GM19468 (cell line): ENCODE measurements at regions not wholly inside any gene's neighbourhood (a gene's known extent, or its start where the extent isn't known, plus 50 kb on each side); places are given as distances from the start of the nearest gene placed in this dataset.
A peak's percentile ranks its signal among the peaks of the same experiment; 100 is the strongest.

Experiments used
- ATAC-seq: cut with Tn5 transposase; IDR thresholded peaks from one replicate; pipeline ENCODE4 v1.9.1; 2021; ENCODE audit warnings: mild to moderate bottlenecking, moderate library complexity, moderate number of reproducible peaks; ENCODE audit not compliant: unreplicated experiment; ENCODE audit errors: extremely low read depth

DNA sequence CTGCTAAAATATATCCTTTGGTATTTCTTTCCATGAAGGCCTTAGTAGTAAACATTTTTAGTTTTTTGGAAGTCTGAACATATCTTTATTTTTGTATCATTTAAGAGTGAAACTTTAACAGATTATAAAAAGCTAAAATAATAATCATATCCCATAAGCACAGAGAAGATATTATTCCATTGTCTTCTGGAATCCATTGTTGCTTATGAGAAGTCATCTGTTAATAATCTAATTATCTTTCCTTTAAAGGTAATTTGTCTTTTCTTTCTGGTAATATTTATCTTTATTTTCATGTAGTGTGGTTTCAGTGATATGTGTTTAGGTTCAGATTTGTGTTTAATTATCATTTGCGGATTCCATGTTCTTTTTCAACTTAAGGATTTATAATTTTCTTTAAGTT lies 261.7 kb downstream of the MSRB3 start:
- ATAC-seq = no peak

DNA sequence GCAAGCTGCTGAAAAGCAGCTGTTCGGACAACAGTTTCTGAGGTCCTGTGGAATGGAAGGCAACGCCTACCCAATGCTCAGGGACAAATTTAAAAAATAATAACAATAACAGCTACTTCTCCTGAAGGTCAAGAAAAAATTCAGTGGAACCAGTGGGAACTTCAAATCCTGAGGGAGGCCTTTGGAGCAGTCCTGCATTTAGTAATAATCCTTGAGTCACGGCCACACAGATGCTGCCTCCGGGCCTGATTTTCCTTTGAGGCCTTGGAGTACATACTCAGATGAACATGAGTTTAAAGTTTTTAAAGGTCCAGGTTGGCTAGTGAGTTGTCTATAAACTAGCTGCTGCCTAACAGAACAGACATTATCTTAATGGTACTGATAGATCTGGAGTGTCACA lies 268.0 kb downstream of the MSRB3 start:
- no peak for ATAC-seq

DNA sequence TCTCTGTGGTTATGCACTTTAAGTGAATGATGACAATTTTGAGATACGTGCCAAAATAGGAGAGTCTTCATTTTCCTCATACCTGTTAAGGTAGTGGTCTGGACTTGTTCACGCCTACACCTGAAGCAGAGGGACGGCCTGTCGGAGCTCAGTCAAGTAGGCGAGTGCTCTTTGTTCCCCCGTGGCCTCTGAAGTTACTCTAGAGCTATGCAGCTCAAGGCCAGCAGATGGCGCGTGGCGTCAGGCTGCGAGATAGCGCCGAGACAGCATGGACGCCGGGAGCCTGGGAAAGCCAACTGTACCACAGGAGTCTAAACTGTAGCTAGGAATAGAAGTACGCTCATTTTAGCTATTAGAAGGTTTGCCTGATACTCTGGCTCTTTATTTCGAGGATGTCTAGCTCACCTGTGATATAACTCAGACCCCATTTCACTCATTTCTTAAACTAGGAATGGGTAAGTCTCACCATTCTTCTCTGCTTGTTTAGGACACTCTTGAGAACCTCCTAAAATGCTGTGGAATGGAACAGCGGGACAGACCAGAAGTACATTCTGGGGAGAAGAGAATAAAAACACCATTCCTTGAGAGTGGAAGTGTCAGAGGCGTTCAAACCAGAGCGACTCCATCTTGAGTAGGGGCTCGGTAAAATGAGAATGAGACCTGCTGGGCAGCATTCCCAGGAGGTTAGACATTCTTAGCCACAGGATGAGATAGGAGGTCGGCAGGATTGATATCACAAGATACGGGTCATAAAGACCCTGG lies 267.4 kb upstream of the HMGA2 start:
- ATAC-seq = peak; percentile 91

DNA sequence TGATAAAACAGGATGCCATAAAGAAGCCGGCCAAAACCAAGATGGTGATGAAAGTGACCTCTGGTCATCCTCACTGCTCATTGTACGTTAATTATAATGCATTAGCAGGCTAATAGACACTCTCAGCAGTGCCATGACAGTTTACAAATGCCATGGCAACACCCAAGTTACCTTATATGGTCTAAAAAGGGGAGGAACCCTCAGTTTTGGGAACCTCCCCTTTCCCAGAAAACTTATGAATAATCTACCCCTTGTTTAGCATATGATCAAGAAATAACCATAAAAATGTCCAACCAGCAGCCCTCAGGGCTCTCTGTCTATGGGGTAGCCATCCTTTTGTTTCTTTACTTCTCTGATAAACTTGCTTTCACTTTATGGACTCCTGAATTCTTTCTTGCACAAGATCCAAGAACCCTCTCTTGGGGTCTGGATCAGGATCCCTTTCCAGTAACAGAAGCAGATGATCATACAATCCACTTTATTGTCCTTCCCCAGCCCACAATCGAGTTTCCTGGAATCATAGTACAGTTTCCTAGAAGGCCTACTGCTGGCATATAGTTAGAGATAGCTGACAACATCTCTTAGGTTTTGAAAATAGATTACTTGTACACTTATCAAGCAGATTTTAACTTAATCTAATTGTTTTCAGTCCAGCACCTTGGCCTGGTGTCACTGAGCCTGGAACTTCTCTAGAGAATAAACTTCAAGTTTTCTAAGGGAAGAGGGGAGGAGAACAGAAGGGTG lies 266.7 kb upstream of the HMGA2 start:
- ATAC-seq = no peak

DNA sequence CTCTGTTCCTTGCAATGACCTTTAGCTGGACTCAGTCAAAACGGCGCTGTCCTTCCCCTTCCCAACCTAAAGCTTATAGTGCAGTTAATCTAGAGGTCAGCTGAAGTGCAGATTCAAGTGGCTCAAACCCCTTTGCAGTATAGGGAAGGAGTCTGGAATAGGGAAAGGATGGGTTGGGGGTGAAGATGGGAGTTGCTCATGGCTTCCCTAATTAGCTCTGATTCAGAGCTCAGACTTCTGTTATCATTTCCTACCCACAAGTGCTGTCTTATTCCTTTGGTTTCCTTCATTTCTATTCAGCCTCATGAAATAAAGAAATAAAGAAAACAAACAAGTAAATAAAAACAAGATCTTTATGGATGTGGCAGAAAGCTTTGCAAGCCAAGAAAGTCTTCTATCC lies 264.0 kb upstream of the HMGA2 start:
- ATAC-seq = no peak

DNA sequence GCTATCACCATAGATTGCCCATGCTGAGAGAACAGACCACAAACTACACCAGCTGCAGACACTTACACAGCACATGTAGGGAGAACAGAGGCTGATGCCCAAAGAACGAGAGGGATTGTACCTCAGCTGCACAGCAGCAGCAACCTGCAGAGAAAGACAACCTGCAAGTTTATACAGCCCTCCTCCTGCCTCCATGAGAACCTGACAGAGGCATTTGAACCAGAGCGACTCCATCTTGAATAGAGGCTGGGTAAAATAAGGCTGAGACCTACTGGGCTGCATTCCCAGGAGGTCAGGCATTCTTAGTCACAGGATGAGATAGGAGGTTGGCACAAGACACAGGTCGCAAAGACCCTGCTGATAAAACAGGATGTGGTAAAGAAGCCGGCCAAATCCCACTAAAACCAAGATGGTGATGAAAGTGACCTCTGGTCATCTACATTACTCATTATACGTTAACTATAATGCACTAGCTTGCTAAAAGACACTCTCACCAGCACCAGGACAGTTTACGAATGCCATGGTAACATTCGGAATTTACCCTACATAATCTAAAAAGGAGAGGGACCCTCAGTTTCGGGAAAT lies 262.4 kb upstream of the HMGA2 start:
- no peak for ATAC-seq

DNA sequence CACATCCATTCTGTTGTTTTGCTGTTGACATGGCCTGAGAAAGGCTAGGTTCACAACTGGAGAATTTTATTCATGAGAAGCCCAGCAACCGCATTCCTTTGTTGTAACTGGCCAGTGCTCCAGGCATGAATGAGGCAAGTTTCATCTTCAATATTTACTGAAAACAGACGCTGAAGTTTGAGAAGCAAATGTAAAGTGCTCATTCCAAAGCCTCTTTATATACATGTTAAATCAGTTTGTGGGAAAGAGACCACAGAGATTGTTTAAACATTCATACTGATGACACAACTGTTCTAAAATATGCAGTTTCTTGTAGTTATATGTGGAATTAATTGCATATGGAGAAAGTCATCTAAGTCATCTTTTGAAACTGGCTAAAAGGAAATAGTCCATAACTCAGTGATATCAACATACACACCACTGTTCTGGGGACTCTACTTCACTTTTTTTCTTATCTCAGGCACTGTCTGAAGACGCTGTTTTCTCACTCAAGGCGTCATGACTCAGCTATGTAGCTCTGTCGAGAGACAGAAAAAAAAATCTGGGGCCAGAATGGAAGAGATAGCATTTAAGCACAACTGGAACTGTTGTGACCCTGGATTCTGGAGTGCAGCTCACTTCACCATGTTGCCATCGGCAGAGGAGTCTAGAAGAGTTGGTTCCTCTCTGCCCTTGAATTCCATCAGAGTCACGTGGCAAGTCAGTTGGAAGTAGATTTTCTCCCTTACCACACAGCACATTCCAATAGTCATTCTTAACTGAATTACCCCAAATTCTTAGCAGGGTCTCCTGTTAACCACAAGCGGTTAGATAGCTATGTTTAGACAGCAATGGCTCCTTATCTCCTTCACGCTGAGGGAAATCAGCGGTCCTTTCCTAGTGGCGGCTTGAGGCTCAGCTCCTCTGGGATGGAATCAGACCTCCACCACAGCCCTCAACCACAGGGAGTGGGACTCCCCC lies 258.4 kb upstream of the HMGA2 start:
- no peak for ATAC-seq

DNA sequence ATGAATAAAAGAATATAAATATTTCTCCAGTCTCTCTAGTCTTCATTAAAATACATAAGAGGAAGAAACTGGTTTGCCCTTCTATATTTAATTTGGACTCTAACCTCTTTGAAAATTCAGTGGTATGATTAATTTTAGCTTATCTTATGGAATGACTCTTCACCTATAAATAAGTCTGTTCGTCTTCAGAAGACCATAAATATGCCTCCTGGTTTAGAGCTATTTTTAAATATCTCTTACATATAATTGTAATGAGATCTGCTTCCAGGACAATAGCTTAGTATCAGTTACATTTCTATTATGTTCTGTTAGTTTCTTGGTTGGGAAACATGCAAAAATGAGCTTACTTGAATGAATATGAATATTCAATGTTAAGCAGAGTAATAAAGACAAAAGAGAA lies 257.5 kb upstream of the HMGA2 start:
- ATAC-seq = no peak

DNA sequence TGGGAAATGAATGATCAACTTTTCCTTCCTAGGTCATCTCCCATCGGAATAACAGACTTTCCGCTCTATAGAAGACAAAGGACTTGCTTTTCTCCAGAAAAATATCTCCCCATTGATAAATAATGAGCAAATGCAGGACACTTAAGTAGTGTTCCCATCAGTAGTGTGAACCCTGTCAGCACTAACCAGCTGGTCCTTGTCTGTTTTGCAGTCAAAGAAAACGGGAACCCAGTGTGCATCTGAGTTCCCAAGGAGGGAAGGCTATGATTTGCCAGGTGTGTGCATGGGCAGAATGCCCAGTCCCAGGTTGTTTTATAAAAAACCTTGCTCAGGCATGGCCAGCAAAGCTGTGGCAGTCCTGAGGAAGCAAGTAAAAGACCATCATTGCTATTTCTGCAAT lies 256.5 kb upstream of the HMGA2 start:
- no peak for ATAC-seq

DNA sequence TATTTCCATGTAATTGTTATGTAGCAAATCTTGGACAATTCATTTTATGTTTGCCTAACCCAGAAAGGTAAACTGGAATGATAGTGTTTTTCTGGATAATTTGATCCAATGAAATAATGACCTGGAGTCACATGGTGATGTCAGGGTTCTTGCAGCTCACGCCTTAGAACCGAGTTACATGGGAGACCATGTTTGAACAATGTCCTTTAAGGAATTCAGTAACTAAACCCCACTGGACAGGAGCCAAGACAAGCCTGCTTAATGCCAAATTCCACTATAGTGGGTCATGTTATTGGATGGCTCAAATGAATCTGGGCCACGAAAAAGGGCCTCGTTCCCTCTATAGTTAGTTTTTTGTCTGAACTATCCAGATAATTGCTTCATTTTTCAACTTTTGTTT lies 255.8 kb upstream of the HMGA2 start:
- no peak for ATAC-seq

DNA sequence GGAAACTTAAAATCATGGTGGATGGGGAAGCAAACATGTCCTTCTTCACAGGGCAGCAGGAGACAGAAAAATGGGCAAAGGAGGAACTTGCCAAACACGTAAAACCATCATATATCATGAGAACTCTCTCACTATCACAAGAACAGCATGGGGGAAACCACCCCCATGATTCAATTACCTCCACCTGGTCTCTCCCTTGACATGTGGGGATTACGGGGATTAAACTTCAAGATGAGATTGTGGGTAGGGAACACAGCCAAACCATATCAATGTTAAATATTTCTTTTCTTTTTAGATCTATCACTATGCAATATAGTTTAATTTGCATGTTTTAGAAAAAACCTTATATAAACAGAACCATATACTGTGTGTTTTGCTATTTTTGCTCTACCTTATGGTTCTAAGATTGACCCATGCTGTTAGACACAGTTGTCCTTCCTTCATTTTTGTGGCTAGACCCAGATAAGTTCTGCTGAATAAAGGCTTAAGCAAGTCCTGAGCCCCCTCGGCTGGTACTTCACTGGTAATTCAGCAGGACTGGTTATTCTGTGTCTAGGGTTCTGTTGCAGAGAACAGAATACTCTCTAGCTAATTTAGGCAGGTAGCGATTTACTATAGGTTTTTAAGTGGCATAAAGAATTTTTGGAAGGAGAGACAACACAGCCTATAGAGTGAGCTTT lies 253.7 kb upstream of the HMGA2 start:
- no peak for ATAC-seq

DNA sequence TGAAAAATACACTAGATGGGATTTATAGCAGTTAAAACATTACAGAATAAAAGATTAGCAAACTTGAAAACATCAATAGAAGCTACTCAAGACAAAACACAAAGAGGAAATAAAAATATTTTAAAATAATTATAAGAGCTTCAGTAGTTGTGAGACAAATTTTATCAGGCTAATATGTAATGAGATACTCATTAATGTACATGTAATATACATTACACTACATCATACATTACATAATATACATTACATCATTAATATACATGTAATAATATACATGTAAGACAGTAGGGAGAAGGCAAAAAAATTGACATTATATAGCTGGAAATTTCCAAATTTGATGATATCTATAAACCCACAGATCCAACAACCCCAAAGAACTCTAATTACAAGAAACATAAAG lies 249.4 kb upstream of the HMGA2 start:
- ATAC-seq = no peak

DNA sequence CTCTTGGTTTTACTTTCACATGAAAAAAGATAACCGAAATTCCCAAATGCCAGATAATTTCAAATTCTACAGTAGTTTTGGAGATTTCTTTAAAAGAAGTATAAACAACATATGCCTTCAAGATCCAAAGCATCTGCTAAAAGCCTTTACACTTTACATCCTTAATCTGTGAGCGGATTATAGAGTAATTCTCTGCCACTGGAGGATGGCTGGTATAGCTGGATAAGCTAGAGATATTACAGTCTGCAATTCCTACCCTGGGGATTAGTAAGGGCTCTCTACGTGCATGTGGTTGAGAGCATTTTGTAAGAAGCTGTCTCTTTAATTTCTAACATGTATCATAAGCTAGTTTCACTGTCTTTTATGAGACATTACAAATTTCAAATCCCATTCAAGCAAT lies 240.3 kb upstream of the HMGA2 start:
- no peak for ATAC-seq

DNA sequence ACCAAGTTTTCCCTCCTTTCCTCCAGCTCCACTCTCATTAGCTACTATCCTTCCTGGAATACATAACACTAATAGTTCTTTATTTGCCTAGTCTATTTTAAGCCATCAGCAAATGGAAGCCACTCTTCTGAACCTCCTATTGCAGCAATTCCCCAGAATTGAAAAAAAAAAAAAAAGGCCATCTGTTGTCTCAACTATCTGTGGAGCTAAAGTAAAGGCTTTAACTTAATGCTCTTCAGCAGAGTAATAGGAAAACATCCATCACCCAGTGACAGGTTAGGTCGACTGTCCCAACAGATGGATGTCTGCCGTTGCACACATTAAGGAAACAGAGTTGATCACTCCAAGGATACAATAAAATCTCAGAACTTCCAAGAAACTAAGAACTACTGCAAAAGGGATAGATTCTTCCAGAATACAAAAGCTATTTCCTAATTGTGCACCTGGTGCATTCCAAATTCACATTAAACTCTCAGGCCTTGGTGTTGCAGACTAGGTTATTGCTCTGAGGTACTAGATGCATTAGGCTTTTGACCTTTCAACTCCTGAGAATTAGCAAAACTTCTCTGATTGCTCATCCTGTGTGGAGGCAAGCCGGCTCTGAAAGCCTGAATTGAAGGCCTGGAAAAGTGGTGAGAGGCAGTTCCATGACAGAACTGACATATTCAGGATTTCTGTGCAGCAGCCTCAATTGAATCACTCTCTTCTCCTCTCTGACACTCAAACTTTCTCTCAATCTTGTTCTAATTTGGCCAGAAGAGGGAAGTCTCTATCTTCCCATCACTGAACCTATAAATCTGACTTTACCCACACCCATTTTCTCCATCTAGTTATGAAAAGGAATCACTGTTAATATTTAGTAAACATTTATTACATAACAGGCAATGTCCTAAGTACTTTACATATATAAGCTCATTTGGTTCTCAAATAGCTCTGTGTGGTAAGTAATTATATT lies 238.4 kb upstream of the HMGA2 start:
- no peak for ATAC-seq

DNA sequence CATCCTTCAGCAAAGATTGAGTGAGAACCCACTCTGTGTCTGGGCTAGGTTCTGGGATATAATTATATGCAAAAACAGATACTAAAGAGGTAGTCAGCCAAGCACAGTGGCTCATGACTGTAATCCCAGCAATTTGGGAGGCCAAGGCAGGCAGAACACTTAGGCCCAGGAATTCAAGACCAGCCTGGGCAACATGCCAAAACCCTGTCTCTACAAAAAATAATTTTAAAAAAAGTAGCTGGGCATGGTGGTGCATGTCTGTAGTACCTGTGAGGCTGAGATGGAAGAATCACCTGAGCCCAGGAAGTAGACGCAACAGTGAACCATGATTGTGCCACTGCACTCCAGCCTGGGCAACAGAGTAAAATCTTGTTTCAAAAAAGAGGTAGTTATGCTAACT lies 237.5 kb upstream of the HMGA2 start:
- no peak for ATAC-seq

DNA sequence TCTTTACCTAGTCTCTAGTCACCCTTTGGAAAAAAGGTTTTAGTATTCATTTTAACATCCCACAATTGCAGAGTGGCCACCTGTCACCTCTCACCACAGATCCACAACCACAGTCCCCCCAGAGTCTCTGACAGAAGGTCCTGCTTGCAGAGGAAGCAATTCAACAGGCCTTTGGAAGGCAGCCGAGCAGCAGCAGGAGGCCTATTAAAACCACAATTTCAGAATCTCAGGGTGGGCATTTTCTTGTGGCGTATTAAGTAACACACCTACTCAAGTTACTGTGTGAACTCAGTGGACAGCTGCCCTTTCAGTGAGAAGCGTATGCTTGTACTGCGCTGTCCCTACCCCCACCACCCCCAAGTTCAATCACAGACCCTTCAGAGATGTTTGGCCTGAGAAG lies 234.0 kb upstream of the HMGA2 start:
- ATAC-seq = no peak

DNA sequence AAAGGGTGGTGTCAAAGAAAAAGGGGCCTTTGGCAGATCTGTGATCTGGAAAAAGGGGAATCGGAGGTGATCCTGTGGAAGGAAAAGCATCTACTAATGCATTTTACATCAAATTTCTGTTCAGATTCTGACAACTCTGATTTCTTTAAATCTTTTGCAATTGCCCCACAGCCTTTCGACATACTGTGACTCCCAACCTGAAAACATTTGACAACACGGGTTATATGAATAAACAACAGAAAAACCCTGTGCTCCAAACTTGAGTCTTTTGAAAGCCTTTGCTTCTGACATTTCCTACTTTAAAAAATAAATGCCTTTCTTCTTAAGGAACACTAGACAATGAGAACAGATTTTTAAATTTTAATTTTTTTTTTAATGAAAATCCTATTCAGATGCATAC lies 231.9 kb upstream of the HMGA2 start:
- ATAC-seq = no peak

DNA sequence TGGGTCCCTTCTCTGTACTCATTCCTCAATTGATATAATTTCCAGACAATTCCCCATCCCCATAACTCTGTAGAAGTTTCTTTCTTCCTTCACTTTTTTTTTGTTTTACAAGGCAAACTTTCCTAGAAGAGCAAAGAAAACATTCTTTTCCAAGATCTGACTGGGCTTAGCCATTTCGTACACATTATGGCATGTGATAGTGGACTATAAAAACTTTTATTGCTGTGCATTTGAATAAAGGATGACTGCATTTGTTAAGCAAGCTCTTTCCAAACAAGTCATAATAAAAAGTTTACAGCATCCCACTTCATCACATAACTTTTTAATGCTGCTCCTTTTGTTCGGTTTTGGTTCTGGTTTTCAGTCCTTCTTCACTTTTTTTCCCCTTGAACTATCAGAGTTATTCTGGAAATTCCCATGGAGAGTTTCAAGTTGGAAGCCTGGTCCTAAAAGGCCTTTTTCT lies 231.0 kb upstream of the HMGA2 start:
- no peak for ATAC-seq

DNA sequence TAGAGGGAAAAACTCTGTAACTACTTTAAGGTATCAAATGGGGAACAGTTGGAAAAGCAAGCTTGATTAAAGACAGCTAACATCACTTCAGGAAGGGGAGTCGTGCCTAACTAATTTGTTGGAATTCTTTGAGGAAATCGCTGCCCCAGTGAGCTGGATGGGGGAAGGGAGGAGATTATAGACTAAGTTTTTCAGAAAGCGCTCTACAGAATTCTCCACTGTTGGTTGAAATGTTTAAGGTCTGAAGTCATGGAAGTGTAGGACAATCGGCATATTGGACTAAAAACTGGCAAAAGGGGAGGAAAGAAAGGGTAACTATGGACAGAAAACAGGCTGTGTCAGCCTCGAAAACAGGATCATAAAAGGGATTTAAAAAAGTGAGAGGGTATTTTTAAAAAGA lies 229.9 kb upstream of the HMGA2 start:
- ATAC-seq = no peak
